ENCODE measurements at regions not wholly inside any gene's neighbourhood (a gene's known extent, or its start where the extent isn't known, plus 50 kb on each side); places are given as distances from the start of the nearest gene placed in this dataset.

DNA sequence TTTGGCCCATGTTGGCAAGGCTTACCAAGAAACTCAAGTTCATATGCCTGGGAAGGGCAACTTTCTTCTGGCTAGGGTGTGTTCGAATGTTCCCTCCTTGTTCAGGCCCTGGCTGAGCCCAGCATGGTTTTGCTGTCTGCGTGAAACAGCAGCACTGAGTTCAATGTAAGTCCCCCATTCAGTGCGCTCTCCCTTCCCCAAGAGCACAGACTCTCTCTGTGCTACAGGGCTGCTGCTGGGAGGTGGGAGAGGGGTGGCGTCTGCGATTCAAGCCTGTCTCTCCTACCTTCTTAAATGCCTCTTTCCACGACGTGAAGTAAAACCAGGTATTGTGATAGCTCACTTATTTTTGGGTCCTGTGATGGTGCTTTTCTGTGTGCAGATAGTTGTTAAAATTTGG, 289.3 kb upstream of the GOLIM4 start:
- Histone ChIP-seq H3K4me2 (ENCODE audit: insufficient read depth, low read length) (no peak overlapping the region), H3K27me3 (ENCODE audit: insufficient read depth, low read length) (no peaks in the 10 kb centered on the region), H3K36me3 (ENCODE audit: insufficient read depth, low read length) (no peaks in the 10 kb centered on the region), H3K4me1 (ENCODE audit: insufficient read depth, low read length) (no peaks in the 10 kb centered on the region), H3K27ac (ENCODE audit: low read depth, low read length) (no peak overlapping the region), H4K20me1 (ENCODE audit: insufficient read depth, low read length) (no peaks in the 10 kb centered on the region), H3K4me3 (ENCODE audit: insufficient read depth, low read length) (no peak overlapping the region), H3K79me2 (ENCODE audit: insufficient read depth, low read length) (no peaks in the 10 kb centered on the region), H2AFZ (ENCODE audit: low read length) (no peak overlapping the region), H3K9me3 (ENCODE audit: low read depth, low read length) (peaks cover 2% of the 10 kb centered on the region)
- TF ChIP-seq, protein P1, sequence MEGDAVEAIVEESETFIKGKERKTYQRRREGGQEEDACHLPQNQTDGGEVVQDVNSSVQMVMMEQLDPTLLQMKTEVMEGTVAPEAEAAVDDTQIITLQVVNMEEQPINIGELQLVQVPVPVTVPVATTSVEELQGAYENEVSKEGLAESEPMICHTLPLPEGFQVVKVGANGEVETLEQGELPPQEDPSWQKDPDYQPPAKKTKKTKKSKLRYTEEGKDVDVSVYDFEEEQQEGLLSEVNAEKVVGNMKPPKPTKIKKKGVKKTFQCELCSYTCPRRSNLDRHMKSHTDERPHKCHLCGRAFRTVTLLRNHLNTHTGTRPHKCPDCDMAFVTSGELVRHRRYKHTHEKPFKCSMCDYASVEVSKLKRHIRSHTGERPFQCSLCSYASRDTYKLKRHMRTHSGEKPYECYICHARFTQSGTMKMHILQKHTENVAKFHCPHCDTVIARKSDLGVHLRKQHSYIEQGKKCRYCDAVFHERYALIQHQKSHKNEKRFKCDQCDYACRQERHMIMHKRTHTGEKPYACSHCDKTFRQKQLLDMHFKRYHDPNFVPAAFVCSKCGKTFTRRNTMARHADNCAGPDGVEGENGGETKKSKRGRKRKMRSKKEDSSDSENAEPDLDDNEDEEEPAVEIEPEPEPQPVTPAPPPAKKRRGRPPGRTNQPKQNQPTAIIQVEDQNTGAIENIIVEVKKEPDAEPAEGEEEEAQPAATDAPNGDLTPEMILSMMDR (IDR thresholded peaks at IDR 0.05; ENCODE audit: extremely low read depth, low read depth, low read length): no peak
- DNase-seq (ENCODE audit: insufficient read length, low spot score, missing footprints): no peak

DNA sequence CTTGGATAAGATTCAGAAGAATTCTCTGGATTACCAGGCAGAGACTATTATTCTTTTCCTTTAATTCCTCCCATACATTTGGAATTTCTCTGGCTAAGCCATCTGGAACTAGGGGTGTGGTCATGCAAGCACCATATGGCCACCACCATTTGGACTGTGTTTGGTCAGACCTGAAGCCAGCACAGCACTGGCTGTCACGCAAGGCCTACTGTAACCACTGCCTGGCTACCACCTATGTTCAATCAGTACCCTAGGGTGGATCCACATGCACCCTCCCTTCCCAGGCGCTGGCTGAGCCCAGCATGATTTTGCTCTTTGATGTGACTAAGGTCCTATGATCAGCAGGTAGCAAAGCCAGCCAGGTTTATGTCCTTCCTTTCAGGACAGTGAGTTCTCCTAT, 287.8 kb upstream of the GOLIM4 start:
- TF ChIP-seq, protein P1 (IDR thresholded peaks at IDR 0.05; ENCODE audit: extremely low read depth, low read depth, low read length): no peak
- H3K36me3 ChIP-seq (ENCODE audit: insufficient read depth, low read length): no peaks in the 10 kb centered on the region
- no peak for DNase-seq (ENCODE audit: insufficient read length, low spot score, missing footprints)

DNA sequence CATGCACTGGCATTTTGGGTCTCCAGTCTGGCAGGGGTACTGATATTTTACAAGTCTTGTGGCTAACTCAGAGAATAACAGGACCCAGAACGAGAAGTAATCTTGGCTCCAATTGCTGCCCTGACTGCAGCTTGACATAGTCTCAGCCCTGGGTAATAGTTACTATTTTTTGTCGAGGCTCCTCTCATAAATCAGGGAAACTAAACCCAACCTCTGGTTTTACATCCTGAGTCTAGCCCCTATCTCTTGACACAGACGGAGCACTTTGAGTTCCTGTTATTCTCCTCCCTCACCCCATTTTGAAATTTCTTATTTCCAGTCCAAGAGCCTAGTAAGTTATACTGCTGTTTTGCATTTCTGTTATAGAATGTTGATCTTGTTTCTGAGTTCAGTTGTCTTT, 276.1 kb upstream of the GOLIM4 start:
- Histone ChIP-seq H3K79me2 (ENCODE audit: insufficient read depth, low read length) (no peaks in the 10 kb centered on the region), H4K20me1 (ENCODE audit: insufficient read depth, low read length) (no peaks in the 10 kb centered on the region), H3K4me2 (ENCODE audit: insufficient read depth, low read length) (no peak overlapping the region), H3K9me3 (ENCODE audit: low read depth, low read length) (no peaks in the 10 kb centered on the region), H3K4me3 (ENCODE audit: insufficient read depth, low read length) (no peak overlapping the region), H3K36me3 (ENCODE audit: insufficient read depth, low read length) (no peaks in the 10 kb centered on the region), H2AFZ (ENCODE audit: low read length) (no peak overlapping the region), H3K27me3 (ENCODE audit: insufficient read depth, low read length) (no peaks in the 10 kb centered on the region), H3K4me1 (ENCODE audit: insufficient read depth, low read length) (no peaks in the 10 kb centered on the region), H3K27ac (ENCODE audit: low read depth, low read length) (no peak overlapping the region)
- DNase-seq (ENCODE audit: insufficient read length, low spot score, missing footprints): no peak
- TF ChIP-seq, protein P1 (IDR thresholded peaks at IDR 0.05; ENCODE audit: extremely low read depth, low read depth, low read length): no peak

More for the DNA sequence above, 287.8 kb upstream of the GOLIM4 start:
- H3K4me1 ChIP-seq (ENCODE audit: insufficient read depth, low read length): no peaks in the 10 kb centered on the region
- no peaks in the 10 kb centered on the region for H3K27me3 ChIP-seq (ENCODE audit: insufficient read depth, low read length)
- no peaks in the 10 kb centered on the region for H3K79me2 ChIP-seq (ENCODE audit: insufficient read depth, low read length)
- H3K4me2 ChIP-seq (ENCODE audit: insufficient read depth, low read length): no peak overlapping the region
- peaks cover 2% of the 10 kb centered on the region for H3K9me3 ChIP-seq (ENCODE audit: low read depth, low read length)
- H3K4me3 ChIP-seq (ENCODE audit: insufficient read depth, low read length): no peak overlapping the region
- no peak overlapping the region for H2AFZ ChIP-seq (ENCODE audit: low read length)
- no peak overlapping the region for H3K27ac ChIP-seq (ENCODE audit: low read depth, low read length)
- H4K20me1 ChIP-seq (ENCODE audit: insufficient read depth, low read length): no peaks in the 10 kb centered on the region

DNA sequence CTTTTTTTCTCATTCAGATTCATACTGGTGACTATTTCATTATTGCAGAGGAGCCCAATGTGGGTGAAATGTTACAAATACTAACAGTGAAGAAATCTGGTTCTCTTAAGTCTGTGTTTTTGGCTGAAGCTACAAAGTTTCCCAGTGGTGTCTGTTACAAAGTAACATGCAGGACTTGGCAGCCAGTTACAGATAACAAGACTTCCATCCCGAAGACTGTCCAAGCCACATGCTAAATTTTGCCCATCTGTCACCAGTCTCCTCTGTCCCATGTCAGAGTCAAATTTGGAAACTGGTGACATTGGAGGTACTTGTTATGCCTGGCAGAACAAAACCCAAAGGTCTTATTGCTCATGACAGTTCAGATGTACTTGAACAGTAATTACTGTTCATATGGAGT, 269.2 kb upstream of the GOLIM4 start:
- Histone ChIP-seq H3K27ac (ENCODE audit: low read depth, low read length) (no peak overlapping the region), H3K4me2 (ENCODE audit: insufficient read depth, low read length) (no peak overlapping the region), H2AFZ (ENCODE audit: low read length) (no peak overlapping the region), H3K9me3 (ENCODE audit: low read depth, low read length) (no peaks in the 10 kb centered on the region), H3K27me3 (ENCODE audit: insufficient read depth, low read length) (no peaks in the 10 kb centered on the region), H3K79me2 (ENCODE audit: insufficient read depth, low read length) (no peaks in the 10 kb centered on the region), H3K4me3 (ENCODE audit: insufficient read depth, low read length) (no peak overlapping the region), H3K4me1 (ENCODE audit: insufficient read depth, low read length) (no peaks in the 10 kb centered on the region), H3K36me3 (ENCODE audit: insufficient read depth, low read length) (no peaks in the 10 kb centered on the region), H4K20me1 (ENCODE audit: insufficient read depth, low read length) (no peaks in the 10 kb centered on the region)
- TF ChIP-seq, protein P1 (IDR thresholded peaks at IDR 0.05; ENCODE audit: extremely low read depth, low read depth, low read length): no peak
- DNase-seq (ENCODE audit: insufficient read length, low spot score, missing footprints): no peak
